CD4-positive, alpha-beta T cell treated with Interleukin-10 for 1 hour (primary cell): ENCODE measurements at regions not wholly inside any gene's neighbourhood (a gene's known extent, or its start where the extent isn't known, plus 50 kb on each side); places are given as distances from the start of the nearest gene placed in this dataset.

Experiments used
- DNase-seq: peaks from one replicate; pipeline ENCODE4 v3.0.0-alpha.2; 2020

DNA sequence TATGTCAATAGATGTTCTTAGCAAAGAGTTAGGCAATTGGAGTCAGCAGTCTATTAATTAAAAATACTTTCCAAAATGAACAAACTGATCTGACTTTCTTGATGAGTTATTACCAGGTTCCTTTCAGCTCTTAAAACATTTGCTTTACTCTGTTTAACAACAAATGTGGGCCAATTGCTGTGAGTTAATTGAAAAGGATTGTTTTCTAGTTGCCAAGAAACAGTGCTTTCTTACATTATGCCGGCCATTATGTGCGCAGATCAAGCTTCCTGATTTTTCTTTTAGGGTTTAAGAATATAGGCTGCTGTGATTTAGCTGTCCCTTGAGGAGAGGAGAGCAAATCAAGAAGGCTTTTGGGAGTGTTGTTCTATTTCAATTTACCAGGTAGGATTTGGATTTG is 50.5 kb upstream of the ITPRID2 start:
- DNase-seq: no peak
